NCI-H146 treated with DMSO at 0.1 percent for 48 hours (cell line): ENCODE measurements at regions not wholly inside any gene's neighbourhood (a gene's known extent, or its start where the extent isn't known, plus 50 kb on each side); places are given as distances from the start of the nearest gene placed in this dataset.
A peak's percentile ranks its signal among the peaks of the same experiment; 100 is the strongest.
"Not testable (repeated sequence)": the region's sequence is repeated elsewhere in the genome, so short reads cannot be mapped to it uniquely, and the experiment has no call there.

Experiments used
- DNase-seq: peaks from one replicate; lab custom pipeline; 2025; ENCODE audit not compliant: unreplicated experiment; lab: John Stamatoyannopoulos, UW

- DNase-seq = no peak
Measured at GRCh38 chr4:124946696-124947095, 234.2 kb upstream of the ANKRD50 start.

- DNase-seq = no peak
Measured at GRCh38 chr4:124945422-124945821, 232.9 kb upstream of the ANKRD50 start.

- DNase-seq = no peak
Measured at GRCh38 chr4:124943938-124944337, 231.4 kb upstream of the ANKRD50 start.

GRCh38 chr4:124943145-124943889 is 230.8 kb upstream of the ANKRD50 start:
- DNase-seq = no peak

- no peak for DNase-seq
Measured at GRCh38 chr4:124941267-124941666, 228.7 kb upstream of the ANKRD50 start.

- no peak for DNase-seq
Measured at GRCh38 chr4:124940387-124940786, 227.9 kb upstream of the ANKRD50 start.

- peak; percentile 0 for DNase-seq
Measured at GRCh38 chr4:124939908-124940307, 227.4 kb upstream of the ANKRD50 start.

- DNase-seq = no peak
Measured at GRCh38 chr4:124938836-124939235, 226.3 kb upstream of the ANKRD50 start.

- no peak for DNase-seq
Measured at GRCh38 chr4:124937993-124938392, 225.5 kb upstream of the ANKRD50 start.

- no peak for DNase-seq
Measured at GRCh38 chr4:124936427-124936826, 223.9 kb upstream of the ANKRD50 start.

GRCh38 chr4:124934916-124935315 is 222.4 kb upstream of the ANKRD50 start:
- no peak for DNase-seq

- DNase-seq = no peak
Measured at GRCh38 chr4:124933521-124933920, 221.0 kb upstream of the ANKRD50 start.

- DNase-seq = no peak
Measured at GRCh38 chr4:124932447-124932846, 219.9 kb upstream of the ANKRD50 start.

GRCh38 chr4:124931050-124931449 is 218.5 kb upstream of the ANKRD50 start:
- DNase-seq = no peak

- not testable (repeated sequence) for DNase-seq
Measured at GRCh38 chr4:124922748-124923147, 210.2 kb upstream of the ANKRD50 start.

GRCh38 chr4:124918559-124919122 is 206.1 kb upstream of the ANKRD50 start:
- no peak for DNase-seq

- no peak for DNase-seq
Measured at GRCh38 chr4:124915073-124915472, 202.5 kb upstream of the ANKRD50 start.

- DNase-seq = no peak
Measured at GRCh38 chr4:124913237-124913636, 200.7 kb upstream of the ANKRD50 start.

GRCh38 chr4:124910327-124910726 is 197.8 kb upstream of the ANKRD50 start:
- DNase-seq = no peak

- DNase-seq = no peak
Measured at GRCh38 chr4:124907881-124908280, 195.3 kb upstream of the ANKRD50 start.

GRCh38 chr4:124905441-124905840 is 192.9 kb upstream of the ANKRD50 start:
- DNase-seq = no peak

- no peak for DNase-seq
Measured at GRCh38 chr4:124904723-124905388, 192.3 kb upstream of the ANKRD50 start.
